VCaP (cell line): ENCODE measurements at regions not wholly inside any gene's neighbourhood (a gene's known extent, or its start where the extent isn't known, plus 50 kb on each side); places are given as distances from the start of the nearest gene placed in this dataset.

Experiments used
- H3K27ac ChIP-seq: fragments of 450-650 bp; 2 replicates; pipeline ENCODE4 v1.5.1; 2017
- TF ChIP-seq, protein P1 (sequence below): fragments of 450-650 bp; conservative IDR thresholded peaks from 2 replicates; pipeline ENCODE4 v1.5.1; 2017; ENCODE audit warnings: mild to moderate bottlenecking, moderate library complexity

DNA sequence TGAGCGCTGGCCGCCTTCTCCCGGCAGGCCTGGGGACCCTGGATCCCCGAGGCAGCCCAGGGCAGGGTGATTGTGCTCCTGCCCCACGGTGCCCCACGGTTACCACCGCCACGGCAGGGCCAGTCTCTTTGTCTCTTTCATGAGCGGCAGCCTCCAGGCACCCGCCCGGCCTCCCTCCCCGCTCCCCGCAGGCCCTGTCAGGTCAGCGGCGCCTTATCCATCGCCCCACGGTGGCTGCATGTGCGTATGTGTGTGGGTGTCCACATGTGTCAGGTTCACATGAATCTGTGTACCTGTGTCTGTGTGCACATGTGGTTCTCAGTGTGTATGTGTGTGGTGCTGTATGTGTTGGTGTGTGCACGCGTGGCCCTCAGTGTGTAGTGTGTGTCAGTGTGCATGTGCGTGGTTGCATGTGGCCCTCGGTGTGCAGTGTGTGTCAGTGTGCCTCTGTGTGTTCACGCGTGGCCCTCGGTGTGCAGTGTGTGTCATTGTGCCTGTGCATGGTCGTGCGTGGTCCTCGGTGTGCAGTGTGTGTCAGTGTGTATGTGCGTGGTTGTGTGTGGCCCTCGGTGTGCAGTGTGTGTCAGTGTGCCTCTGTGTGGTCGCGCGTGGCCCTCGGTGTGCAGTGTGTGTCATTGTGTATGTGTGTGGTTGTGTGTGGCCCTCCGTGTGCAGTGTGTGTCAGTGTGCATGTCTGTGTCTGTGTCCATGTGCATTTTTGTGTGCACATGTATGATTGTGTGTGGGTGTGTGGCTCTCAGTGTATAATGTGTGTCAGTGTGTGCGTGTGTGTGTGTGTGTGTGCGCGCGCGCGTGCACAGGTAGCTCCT is 239.2 kb upstream of the GSE1 start:
- TF ChIP-seq, protein P1, sequence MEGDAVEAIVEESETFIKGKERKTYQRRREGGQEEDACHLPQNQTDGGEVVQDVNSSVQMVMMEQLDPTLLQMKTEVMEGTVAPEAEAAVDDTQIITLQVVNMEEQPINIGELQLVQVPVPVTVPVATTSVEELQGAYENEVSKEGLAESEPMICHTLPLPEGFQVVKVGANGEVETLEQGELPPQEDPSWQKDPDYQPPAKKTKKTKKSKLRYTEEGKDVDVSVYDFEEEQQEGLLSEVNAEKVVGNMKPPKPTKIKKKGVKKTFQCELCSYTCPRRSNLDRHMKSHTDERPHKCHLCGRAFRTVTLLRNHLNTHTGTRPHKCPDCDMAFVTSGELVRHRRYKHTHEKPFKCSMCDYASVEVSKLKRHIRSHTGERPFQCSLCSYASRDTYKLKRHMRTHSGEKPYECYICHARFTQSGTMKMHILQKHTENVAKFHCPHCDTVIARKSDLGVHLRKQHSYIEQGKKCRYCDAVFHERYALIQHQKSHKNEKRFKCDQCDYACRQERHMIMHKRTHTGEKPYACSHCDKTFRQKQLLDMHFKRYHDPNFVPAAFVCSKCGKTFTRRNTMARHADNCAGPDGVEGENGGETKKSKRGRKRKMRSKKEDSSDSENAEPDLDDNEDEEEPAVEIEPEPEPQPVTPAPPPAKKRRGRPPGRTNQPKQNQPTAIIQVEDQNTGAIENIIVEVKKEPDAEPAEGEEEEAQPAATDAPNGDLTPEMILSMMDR, result no peak
- H3K27ac ChIP-seq, result no peak overlapping the region

DNA sequence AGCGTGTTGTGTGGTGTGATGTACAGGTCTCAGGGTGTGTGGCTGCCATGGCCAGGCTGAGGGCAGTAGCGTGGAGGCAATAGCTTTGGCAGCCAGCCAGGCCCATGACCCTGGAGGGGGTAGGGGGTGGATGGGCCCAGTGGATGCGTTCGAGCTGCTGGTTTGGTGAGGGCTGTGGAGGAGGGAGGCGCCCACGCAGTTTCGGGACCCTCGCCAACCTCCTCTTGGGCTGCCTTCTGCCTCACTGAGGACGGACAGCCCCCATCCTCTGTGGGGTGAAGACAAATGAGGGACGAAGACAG is 238.6 kb upstream of the GSE1 start:
- TF ChIP-seq, protein P1, result no peak
- H3K27ac ChIP-seq, result no peak overlapping the region

DNA sequence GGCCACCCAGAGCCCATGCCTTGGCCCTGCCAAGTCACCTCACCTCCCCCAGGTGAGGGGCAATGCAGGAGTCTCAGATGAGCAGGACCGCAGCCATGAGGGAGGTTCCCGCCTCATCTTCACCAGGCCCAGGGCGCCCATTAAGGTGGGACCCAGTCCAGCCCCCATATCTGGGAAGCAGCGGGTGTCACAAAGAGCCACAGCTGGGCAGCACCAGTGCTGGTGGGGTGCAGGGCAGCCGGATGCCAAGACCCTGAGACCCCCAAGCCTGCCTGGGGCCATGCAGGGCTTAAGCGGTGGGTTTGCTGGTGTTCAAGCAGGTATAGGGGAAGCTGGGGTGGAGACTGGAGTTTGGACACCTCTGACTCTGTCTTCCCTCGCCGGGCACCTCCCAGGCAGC is 237.8 kb upstream of the GSE1 start:
- H3K27ac ChIP-seq, result no peak overlapping the region
- TF ChIP-seq, protein P1, result no peak

DNA sequence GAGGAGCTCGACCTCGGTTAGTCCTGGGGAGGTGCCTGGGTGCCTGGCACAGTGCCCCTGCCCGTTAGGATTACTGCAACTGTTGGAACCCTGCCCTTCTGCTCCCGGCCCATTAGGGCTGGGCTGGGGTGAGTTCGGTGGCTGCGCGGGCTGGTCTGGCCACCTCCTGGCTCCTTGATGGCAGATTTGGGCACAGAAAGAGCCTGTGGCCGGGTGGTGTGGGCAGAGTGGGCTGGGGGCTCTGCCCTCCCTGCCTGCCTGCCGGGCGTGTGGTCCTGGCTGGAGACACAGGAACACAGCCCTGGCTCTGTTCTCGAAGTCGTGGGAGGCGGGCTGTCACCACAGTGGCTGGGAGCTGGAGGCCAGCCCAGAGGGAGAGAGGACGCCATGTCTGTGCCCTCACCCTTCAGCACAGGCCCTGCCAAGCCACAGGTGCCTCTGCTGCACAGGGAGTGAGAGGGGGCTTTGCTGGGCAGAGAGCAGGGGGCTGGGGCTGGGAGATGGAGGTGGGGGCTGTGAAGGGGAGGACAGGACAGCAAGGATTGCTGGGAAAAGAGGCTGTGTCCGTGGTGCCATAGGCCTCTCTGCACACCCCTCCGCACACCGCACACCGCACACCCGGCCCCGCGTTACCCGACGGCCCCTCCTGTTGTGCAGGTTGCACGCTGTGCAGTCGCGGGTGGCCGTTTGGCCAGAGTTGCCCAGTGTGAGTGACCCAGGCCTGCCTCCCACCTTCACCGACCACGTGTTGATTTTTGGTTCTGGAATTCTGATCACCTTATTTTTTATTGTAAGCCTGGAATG is 236.6 kb upstream of the GSE1 start:
- no peak overlapping the region for H3K27ac ChIP-seq
- TF ChIP-seq, protein P1, result no peak

DNA sequence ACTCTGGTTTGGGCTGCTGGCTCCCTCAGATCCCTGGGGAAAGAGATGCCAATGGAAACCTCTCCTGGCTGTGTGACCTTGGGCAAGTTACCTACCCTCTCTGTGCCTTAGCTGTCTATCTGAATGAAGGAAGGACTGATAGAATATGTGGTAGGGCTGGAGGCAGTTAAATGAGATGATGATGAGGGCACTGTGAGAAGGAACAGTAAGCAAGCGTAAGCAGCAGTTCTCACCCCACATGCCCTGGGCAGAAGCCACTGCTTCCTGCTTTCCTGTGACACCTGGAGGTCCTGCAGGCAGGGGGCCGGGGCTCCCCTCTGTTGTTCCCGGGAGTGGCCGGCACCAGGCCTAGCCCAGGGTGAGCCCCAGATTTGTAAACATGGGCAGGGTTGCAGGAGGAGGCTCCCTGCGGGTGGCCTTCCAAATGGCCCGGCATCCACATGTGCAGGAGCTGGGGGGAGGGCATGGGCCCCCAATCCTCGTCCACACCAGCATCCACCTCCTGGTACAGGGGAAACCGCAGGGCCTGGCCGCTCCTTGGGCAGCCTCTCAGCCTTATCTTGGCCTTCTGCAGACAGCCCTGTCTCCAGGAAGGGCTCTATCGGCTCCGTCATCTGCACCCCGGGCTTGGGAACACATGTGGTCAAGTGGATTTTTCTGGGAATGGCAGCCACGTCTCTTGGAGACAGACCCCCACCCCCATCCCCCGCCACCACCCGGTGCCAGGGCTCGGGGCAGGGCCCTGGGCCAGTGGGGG is 235.6 kb upstream of the GSE1 start:
- TF ChIP-seq, protein P1, result no peak
- no peak overlapping the region for H3K27ac ChIP-seq

DNA sequence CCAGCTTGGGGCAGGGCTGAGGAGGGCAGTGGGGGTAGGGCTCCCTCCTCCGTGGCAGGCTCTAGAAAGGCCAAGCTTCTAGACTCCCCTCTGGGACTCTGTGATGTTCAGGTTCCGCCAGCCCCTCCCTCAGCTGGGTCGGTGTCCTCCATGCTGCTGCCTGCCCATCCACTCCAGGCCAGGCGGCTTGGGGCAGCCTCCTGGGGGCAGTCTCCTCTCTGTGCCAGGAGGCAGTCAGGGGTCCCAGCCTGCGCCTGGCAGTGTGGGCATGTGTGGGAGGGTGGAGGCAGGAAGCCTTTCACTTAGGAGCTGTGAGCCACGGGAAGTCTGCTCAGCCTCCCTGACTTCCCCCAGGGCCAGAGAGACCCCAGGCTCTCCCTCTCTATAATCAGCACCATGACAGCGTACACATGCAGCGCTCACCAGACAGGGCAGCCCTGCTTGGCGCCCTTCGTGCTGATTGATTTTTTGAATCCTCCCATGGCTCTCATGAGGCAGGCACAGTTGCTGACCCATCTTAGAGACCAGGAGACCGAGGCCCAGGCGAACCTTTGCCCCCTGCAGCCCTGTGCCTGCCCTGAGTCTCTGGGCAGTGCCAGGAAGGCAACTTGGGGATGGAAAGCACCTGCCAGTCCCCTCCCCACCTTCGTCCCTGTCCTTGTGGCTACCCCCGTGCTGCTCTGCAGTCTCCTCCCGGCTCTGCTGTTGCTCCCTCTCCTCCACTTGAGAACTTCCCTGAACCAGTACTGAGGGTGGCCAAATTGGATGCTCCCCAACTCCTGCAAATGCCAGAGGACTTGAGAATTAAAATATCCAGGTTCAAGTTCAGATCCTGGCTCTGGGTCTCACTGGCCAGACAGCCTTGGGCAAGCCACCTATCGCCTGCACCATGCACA is 234.7 kb upstream of the GSE1 start:
- TF ChIP-seq, protein P1, result no peak

More for the DNA sequence above, 234.7 kb upstream of the GSE1 start:
- no peak overlapping the region for H3K27ac ChIP-seq
